A549 (cell line): ENCODE measurements at regions not wholly inside any gene's neighbourhood (a gene's known extent, or its start where the extent isn't known, plus 50 kb on each side); places are given as distances from the start of the nearest gene placed in this dataset.

Experiments
- CHD2 ChIP-seq: fragments of 150-350 bp; IDR thresholded peaks from 2 replicates; pipeline ENCODE4 v1.6.1; 2014; ENCODE audit warnings: low read length; ENCODE audit not compliant: partially characterized antibody
- CTCF ChIP-seq: fragments of >200 bp; sonication (Bioruptor Twin); formaldehyde crosslinking; IDR thresholded peaks from 3 replicates; pipeline ENCODE4 v1.5.1; 2016
- E2F6 ChIP-seq: IDR thresholded peaks from 2 replicates; pipeline ENCODE4 v1.6.1; 2012; ENCODE audit warnings: low read depth, borderline replicate concordance
- EHMT2 ChIP-seq: fragments of 200-600 bp; sonication (generic); IDR thresholded peaks from 2 replicates; pipeline ENCODE4 v1.6.1; 2016; ENCODE audit warnings: antibody characterized with exemption, low read depth, mild to moderate bottlenecking, moderate library complexity
- MAFK ChIP-seq: fragments of 450-650 bp; IDR thresholded peaks from 2 replicates; pipeline ENCODE4 v1.6.1; 2014; ENCODE audit not compliant: partially characterized antibody
- PHF8 ChIP-seq: fragments of 200-600 bp; sonication (generic); IDR thresholded peaks from 2 replicates; pipeline ENCODE4 v1.6.1; 2016; ENCODE audit warnings: low read depth, mild to moderate bottlenecking, antibody characterized with exemption, moderate library complexity, borderline replicate concordance
- POLR2A ChIP-seq: IDR thresholded peaks from 2 replicates; pipeline ENCODE4 v1.6.1; 2012; ENCODE audit warnings: mild to moderate bottlenecking, low read length
- TF ChIP-seq, protein P1 (sequence below): IDR thresholded peaks from 2 replicates; pipeline ENCODE4 v1.6.1; 2012
- TF ChIP-seq, protein P2 (sequence below): fragments of 200-600 bp; sonication (generic); IDR thresholded peaks from 2 replicates; pipeline ENCODE4 v1.6.1; 2016; ENCODE audit warnings: antibody characterized with exemption, mild to moderate bottlenecking, moderate library complexity
- TF ChIP-seq, protein P3 (sequence below): fragments of 250-450 bp; sonication (Bioruptor Pico); IDR thresholded peaks from 2 replicates; pipeline ENCODE4 v1.5.0; 2021; ENCODE audit warnings: mild to moderate bottlenecking, moderate library complexity, borderline replicate concordance

- TF ChIP-seq CTCF, result no peak
- no peak for TF ChIP-seq EHMT2
- TF ChIP-seq, protein P1, sequence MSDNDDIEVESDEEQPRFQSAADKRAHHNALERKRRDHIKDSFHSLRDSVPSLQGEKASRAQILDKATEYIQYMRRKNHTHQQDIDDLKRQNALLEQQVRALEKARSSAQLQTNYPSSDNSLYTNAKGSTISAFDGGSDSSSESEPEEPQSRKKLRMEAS, result no peak
- no peak for TF ChIP-seq CHD2
- no peak for TF ChIP-seq PHF8
- TF ChIP-seq MAFK, result no peak
- TF ChIP-seq E2F6, result no peak
- TF ChIP-seq, protein P2, sequence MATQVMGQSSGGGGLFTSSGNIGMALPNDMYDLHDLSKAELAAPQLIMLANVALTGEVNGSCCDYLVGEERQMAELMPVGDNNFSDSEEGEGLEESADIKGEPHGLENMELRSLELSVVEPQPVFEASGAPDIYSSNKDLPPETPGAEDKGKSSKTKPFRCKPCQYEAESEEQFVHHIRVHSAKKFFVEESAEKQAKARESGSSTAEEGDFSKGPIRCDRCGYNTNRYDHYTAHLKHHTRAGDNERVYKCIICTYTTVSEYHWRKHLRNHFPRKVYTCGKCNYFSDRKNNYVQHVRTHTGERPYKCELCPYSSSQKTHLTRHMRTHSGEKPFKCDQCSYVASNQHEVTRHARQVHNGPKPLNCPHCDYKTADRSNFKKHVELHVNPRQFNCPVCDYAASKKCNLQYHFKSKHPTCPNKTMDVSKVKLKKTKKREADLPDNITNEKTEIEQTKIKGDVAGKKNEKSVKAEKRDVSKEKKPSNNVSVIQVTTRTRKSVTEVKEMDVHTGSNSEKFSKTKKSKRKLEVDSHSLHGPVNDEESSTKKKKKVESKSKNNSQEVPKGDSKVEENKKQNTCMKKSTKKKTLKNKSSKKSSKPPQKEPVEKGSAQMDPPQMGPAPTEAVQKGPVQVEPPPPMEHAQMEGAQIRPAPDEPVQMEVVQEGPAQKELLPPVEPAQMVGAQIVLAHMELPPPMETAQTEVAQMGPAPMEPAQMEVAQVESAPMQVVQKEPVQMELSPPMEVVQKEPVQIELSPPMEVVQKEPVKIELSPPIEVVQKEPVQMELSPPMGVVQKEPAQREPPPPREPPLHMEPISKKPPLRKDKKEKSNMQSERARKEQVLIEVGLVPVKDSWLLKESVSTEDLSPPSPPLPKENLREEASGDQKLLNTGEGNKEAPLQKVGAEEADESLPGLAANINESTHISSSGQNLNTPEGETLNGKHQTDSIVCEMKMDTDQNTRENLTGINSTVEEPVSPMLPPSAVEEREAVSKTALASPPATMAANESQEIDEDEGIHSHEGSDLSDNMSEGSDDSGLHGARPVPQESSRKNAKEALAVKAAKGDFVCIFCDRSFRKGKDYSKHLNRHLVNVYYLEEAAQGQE, result no peak
- TF ChIP-seq, protein P3, sequence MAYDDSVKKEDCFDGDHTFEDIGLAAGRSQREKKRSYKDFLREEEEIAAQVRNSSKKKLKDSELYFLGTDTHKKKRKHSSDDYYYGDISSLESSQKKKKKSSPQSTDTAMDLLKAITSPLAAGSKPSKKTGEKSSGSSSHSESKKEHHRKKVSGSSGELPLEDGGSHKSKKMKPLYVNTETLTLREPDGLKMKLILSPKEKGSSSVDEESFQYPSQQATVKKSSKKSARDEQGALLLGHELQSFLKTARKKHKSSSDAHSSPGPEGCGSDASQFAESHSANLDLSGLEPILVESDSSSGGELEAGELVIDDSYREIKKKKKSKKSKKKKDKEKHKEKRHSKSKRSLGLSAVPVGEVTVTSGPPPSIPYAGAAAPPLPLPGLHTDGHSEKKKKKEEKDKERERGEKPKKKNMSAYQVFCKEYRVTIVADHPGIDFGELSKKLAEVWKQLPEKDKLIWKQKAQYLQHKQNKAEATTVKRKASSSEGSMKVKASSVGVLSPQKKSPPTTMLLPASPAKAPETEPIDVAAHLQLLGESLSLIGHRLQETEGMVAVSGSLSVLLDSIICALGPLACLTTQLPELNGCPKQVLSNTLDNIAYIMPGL (CRISPR knock-in tag), result no peak
- TF ChIP-seq POLR2A, result no peak
Observed at GRCh38 chr11:15865212-15865987, 490.9 kb downstream of the SOX6 start.
